K562 (cell line): ENCODE measurements at regions not wholly inside any gene's neighbourhood (a gene's known extent, or its start where the extent isn't known, plus 50 kb on each side); places are given as distances from the start of the nearest gene placed in this dataset.

Source experiments
- ATAC-seq: fragments of 200-7000 bp; cut with Tn5 transposase; 3 replicates; pipeline ENCODE4 v1.9.1; 2020; ENCODE audit warnings: moderate library complexity
- BruUV-seq: library from RNA; stranded (reverse); fragments of 400-500 nt; replicated peaks from 2 replicates; lab custom pipeline; 2021; lab: Mats Ljungman, UMichigan
- CTCF ChIA-PET: fragments of 300-600 bp; formaldehyde crosslinking; extraction: SDS; loops from one replicate; lab custom pipeline; 2021; ENCODE audit warnings: low intra/inter-chr PET ratio; lab: Yijun Ruan, JAX
- POLR2A ChIA-PET: fragments of 300-600, 350-650 bp; sonication (Branson Sonifier 250); formaldehyde crosslinking; extraction: SDS; loops from one replicate; lab custom pipeline; 2021; ENCODE audit warnings: antibody characterized with exemption, inconsistent platforms; lab: Yijun Ruan, JAX
- DNase-seq, 4 experiments: peaks; one replicate each; pipeline versions ENCODE4 v3.0.0 to v3.0.0-alpha.2; 2011 to 2018; ENCODE audit warnings: low spot score in 3 of 4, mixed read lengths in 3 of 4; ENCODE audit errors: extremely low read depth in 1 of 4
- FAIRE-seq: peaks from 2 replicates; lab custom pipeline; 2011; peaks lifted over from hg19 to GRCh38; lab: Jason Lieb, UNC
- H2AFZ ChIP-seq: 2 replicates; pipeline ENCODE4 v1.6.0; 2011; ENCODE audit warnings: low read depth, low read length, control low read depth, inconsistent platforms
- H3K27ac ChIP-seq: fragments of 200-600 bp; 3 replicates; pipeline ENCODE4 v1.8.0; 2011; ENCODE audit warnings: low read depth, mild to moderate bottlenecking, control low read depth, inconsistent platforms, low read length, moderate library complexity, mixed read lengths; ENCODE audit errors: extremely low read depth
- H3K27me3 ChIP-seq, 2 experiments: fragments of 300-600 bp in 1 of 2; 2 replicates in 1 of 2; 3 replicates in 1 of 2; pipeline versions ENCODE4 v1.6.0 to v1.8.0; 2011; ENCODE audit warnings: inconsistent platforms in 2 of 2, low read length in 2 of 2, mild to moderate bottlenecking in 1 of 2, mixed read lengths in 1 of 2, moderate library complexity in 1 of 2; ENCODE audit not compliant: control insufficient read depth in 2 of 2, insufficient read depth in 2 of 2
- H3K36me3 ChIP-seq: fragments of 300-600 bp; 3 replicates; pipeline ENCODE4 v1.8.0; 2011; ENCODE audit warnings: mild to moderate bottlenecking, low read length, inconsistent platforms; ENCODE audit not compliant: control insufficient read depth, insufficient read depth
- H3K4me1 ChIP-seq, 2 experiments: fragments of 200-600 bp in 1 of 2; replicated peaks in 1 of 2; 2 replicates in 1 of 2; 3 replicates in 1 of 2; pipeline versions ENCODE4 v1.5.1 to v1.8.0; 2011; ENCODE audit warnings: inconsistent platforms in 2 of 2, low read length in 2 of 2, mild to moderate bottlenecking in 1 of 2, mixed read lengths in 1 of 2, moderate library complexity in 1 of 2; ENCODE audit not compliant: control insufficient read depth in 2 of 2, insufficient read depth in 2 of 2
- H3K4me2 ChIP-seq: 2 replicates; pipeline ENCODE4 v1.6.1; 2011; ENCODE audit warnings: low read length, control low read depth, inconsistent platforms, mixed read lengths; ENCODE audit not compliant: insufficient read depth
- H3K4me3 ChIP-seq: fragments of 200-600 bp; sonication (generic), shearing (Covaris generic); 2 replicates; pipeline ENCODE4 v1.5.1; 2016; ENCODE audit warnings: control low read depth, inconsistent platforms
- H3K79me2 ChIP-seq: fragments of 200-600 bp; 3 replicates; pipeline ENCODE4 v1.8.0; 2011; ENCODE audit warnings: low read length, inconsistent platforms; ENCODE audit not compliant: control insufficient read depth, insufficient read depth
- H3K9ac ChIP-seq, 2 experiments: 2 replicates each; pipeline versions ENCODE4 v1.6.0 to v1.6.1; 2011; ENCODE audit warnings: low read depth in 2 of 2, low read length in 2 of 2, control low read depth in 1 of 2, inconsistent platforms in 1 of 2, mild to moderate bottlenecking in 1 of 2, mixed read lengths in 1 of 2; ENCODE audit not compliant: insufficient read depth in 1 of 2
- H3K9me1 ChIP-seq: one replicate; pipeline ENCODE4 v1.6.0; 2011; ENCODE audit warnings: inconsistent platforms, mild to moderate bottlenecking, low read length, moderate library complexity; ENCODE audit not compliant: control insufficient read depth, insufficient read depth
- H3K9me3 ChIP-seq: replicated peaks from 2 replicates; pipeline ENCODE4 v1.5.1; 2011; ENCODE audit warnings: low read depth, low read length, inconsistent platforms; ENCODE audit not compliant: control insufficient read depth, insufficient read depth
- H4K20me1 ChIP-seq: replicated peaks from 2 replicates; pipeline ENCODE4 v1.6.1; 2011; ENCODE audit warnings: low read length, inconsistent platforms, mixed read lengths; ENCODE audit not compliant: control insufficient read depth, insufficient read depth
- ETS2 ChIP-seq: IDR thresholded peaks from 2 replicates; pipeline ENCODE4 v1.6.1; 2016; ENCODE audit warnings: borderline replicate concordance, missing genetic modification characterization, mild to moderate bottlenecking, moderate library complexity, missing compliant biosample characterization; ENCODE audit not compliant: poor library complexity, severe bottlenecking
- RAD21 ChIP-seq, 2 experiments: fragments of 250-450 bp in 1 of 2; fragments of 450-650 bp in 1 of 2; sonication (Bioruptor Pico) in 1 of 2; formaldehyde crosslinking in 1 of 2; IDR thresholded peaks in 1 of 2; conservative IDR thresholded peaks in 1 of 2; 2 replicates each; pipeline versions ENCODE4 v1.4.0 to v1.8.0; 2020 to 2022; ENCODE audit warnings: mild to moderate bottlenecking in 2 of 2, moderate library complexity in 1 of 2
- SMAD3 ChIP-seq: fragments of 450-650 bp; formaldehyde crosslinking; conservative IDR thresholded peaks from 2 replicates; pipeline ENCODE4 v1.4.0; 2020; ENCODE audit warnings: mild to moderate bottlenecking
- STAT6 ChIP-seq: sonication (generic); formaldehyde crosslinking; IDR thresholded peaks from 2 replicates; pipeline ENCODE4 v1.8.1; 2023; ENCODE audit warnings: mild to moderate bottlenecking, missing genetic modification reagents
- ZNF324 ChIP-seq: fragments of 250-450 bp; sonication (Bioruptor Pico); IDR thresholded peaks from 2 replicates; pipeline ENCODE4 v1.4.0; 2020; ENCODE audit warnings: mild to moderate bottlenecking
- in situ Hi-C: fragments of 300-500 bp; cut with MboI; formaldehyde crosslinking; loops from 4 replicates; pipeline ENCODE4 v1.15.0; 2018; ENCODE audit warnings: inconsistent platforms, mixed read lengths
- intact Hi-C: fragments of 100-400 bp; cut with micrococcal nuclease; formaldehyde crosslinking; loops from 2 replicates; pipeline ENCODE4 v1.14.2; 2022

- H3K36me3 ChIP-seq: no peaks in the 10 kb centered on the region
- H3K27me3 ChIP-seq: no peaks in the 10 kb centered on the region
- no peak overlapping the region for H2AFZ ChIP-seq
- CTCF ChIA-PET: no interaction called here
- no peak for DNase-seq
- H3K4me2 ChIP-seq: no peak overlapping the region
- BruUV-seq: no TSS peak
- no peak for TF ChIP-seq ETS2 (tag)
- TF ChIP-seq SMAD3 (CRISPR knock-in tag): no peak
- TF ChIP-seq RAD21 (CRISPR knock-in tag; conservative IDR thresholded peaks at IDR 0.05 in 1 of 2, IDR thresholded peaks at IDR 0.05 in 1 of 2): no peak
- TF ChIP-seq ZNF324 (CRISPR knock-in tag): no peak
- no peak for TF ChIP-seq STAT6
- TF ChIP-seq, all 486 proteins: peak for 0
- no peaks in the 10 kb centered on the region for H4K20me1 ChIP-seq
- no peaks in the 10 kb centered on the region for H3K79me2 ChIP-seq
- intact Hi-C loops: no loop called here
- no peak overlapping the region for H3K4me3 ChIP-seq
- no peak overlapping the region for H3K9ac ChIP-seq
- no peaks in the 10 kb centered on the region for H3K9me1 ChIP-seq
- H3K4me1 ChIP-seq: no peaks in the 10 kb centered on the region
- no peak for ATAC-seq
- H3K9me3 ChIP-seq: no peaks in the 10 kb centered on the region
- FAIRE-seq: no peak
- POLR2A ChIA-PET: no interaction called here
- in situ Hi-C loops: no loop called here
- no peak overlapping the region for H3K27ac ChIP-seq
These were observed 166.4 kb upstream of the SLC27A6 start for GRCh38 chr5:128798871-128799270.
